NCI-H2081 treated with DMSO at 0.1 percent for 48 hours (cell line): ENCODE measurements at regions not wholly inside any gene's neighbourhood (a gene's known extent, or its start where the extent isn't known, plus 50 kb on each side); places are given as distances from the start of the nearest gene placed in this dataset.
"Not testable (repeated sequence)": the region's sequence is repeated elsewhere in the genome, so short reads cannot be mapped to it uniquely, and the experiment has no call there.

Source experiments
- DNase-seq: peaks from one replicate; lab custom pipeline; 2025; lab: John Stamatoyannopoulos, UW

- no peak for DNase-seq
Observed at GRCh38 chr13:81020010-81020409, 679.1 kb upstream of the SPRY2 start.

GRCh38 chr13:81018936-81019335 is 678.0 kb upstream of the SPRY2 start:
- DNase-seq, result no peak

- peak; percentile 37 for DNase-seq
Observed at GRCh38 chr13:81017513-81018152, 676.7 kb upstream of the SPRY2 start.

GRCh38 chr13:81012031-81012430 is 671.1 kb upstream of the SPRY2 start:
- DNase-seq, result no peak

GRCh38 chr13:81001828-81002385 is 661.0 kb upstream of the SPRY2 start:
- DNase-seq, result no peak

- DNase-seq, result not testable (repeated sequence)
Observed at GRCh38 chr13:80998603-80999002, 657.7 kb upstream of the SPRY2 start.

- no peak for DNase-seq
Observed at GRCh38 chr13:80989747-80990146, 648.8 kb upstream of the SPRY2 start.

GRCh38 chr13:80989241-80989640 is 648.3 kb upstream of the SPRY2 start:
- no peak for DNase-seq

GRCh38 chr13:80988391-80989151 is 647.6 kb upstream of the SPRY2 start:
- no peak for DNase-seq

GRCh38 chr13:80979035-80979641 is 638.2 kb upstream of the SPRY2 start:
- DNase-seq, result no peak

- DNase-seq, result no peak
Observed at GRCh38 chr13:80977168-80977567, 636.2 kb upstream of the SPRY2 start.

GRCh38 chr13:80975903-80976302 is 635.0 kb upstream of the SPRY2 start:
- no peak for DNase-seq

GRCh38 chr13:80973721-80974120 is 632.8 kb upstream of the SPRY2 start:
- DNase-seq, result no peak

GRCh38 chr13:80972857-80973478 is 632.0 kb upstream of the SPRY2 start:
- DNase-seq, result no peak

GRCh38 chr13:80965097-80965496 is 624.2 kb upstream of the SPRY2 start:
- DNase-seq, result no peak

- DNase-seq, result no peak
Observed at GRCh38 chr13:80962855-80963254, 621.9 kb upstream of the SPRY2 start.

GRCh38 chr13:80962173-80962572 is 621.2 kb upstream of the SPRY2 start:
- DNase-seq, result no peak

GRCh38 chr13:80957019-80957655 is 616.2 kb upstream of the SPRY2 start:
- DNase-seq, result no peak

- DNase-seq, result no peak
Observed at GRCh38 chr13:80955501-80955900, 614.6 kb upstream of the SPRY2 start.

- DNase-seq, result no peak
Observed at GRCh38 chr13:80952158-80952557, 611.2 kb upstream of the SPRY2 start.

- DNase-seq, result no peak
Observed at GRCh38 chr13:80946008-80946802, 605.3 kb upstream of the SPRY2 start.
